K562 (cell line): ENCODE measurements at regions not wholly inside any gene's neighbourhood (a gene's known extent, or its start where the extent isn't known, plus 50 kb on each side); places are given as distances from the start of the nearest gene placed in this dataset.
A peak's percentile ranks its signal among the peaks of the same experiment; 100 is the strongest.

Experiments used
- ATAC-seq: fragments of 200-7000 bp; cut with Tn5 transposase; 3 replicates; pipeline ENCODE4 v1.9.1; 2020; ENCODE audit warnings: moderate library complexity
- BruUV-seq: library from RNA; stranded (reverse); fragments of 400-500 nt; replicated peaks from 2 replicates; lab custom pipeline; 2021; lab: Mats Ljungman, UMichigan
- CTCF ChIA-PET: fragments of 300-600 bp; formaldehyde crosslinking; extraction: SDS; loops from one replicate; lab custom pipeline; 2021; ENCODE audit warnings: low intra/inter-chr PET ratio; lab: Yijun Ruan, JAX
- POLR2A ChIA-PET: fragments of 300-600, 350-650 bp; sonication (Branson Sonifier 250); formaldehyde crosslinking; extraction: SDS; loops from one replicate; lab custom pipeline; 2021; ENCODE audit warnings: antibody characterized with exemption, inconsistent platforms; lab: Yijun Ruan, JAX
- DNase-seq, 4 experiments: peaks; one replicate each; pipeline versions ENCODE4 v3.0.0 to v3.0.0-alpha.2; 2011 to 2018; ENCODE audit warnings: low spot score in 3 of 4, mixed read lengths in 3 of 4; ENCODE audit errors: extremely low read depth in 1 of 4
- FAIRE-seq: peaks from 2 replicates; lab custom pipeline; 2011; peaks lifted over from hg19 to GRCh38; lab: Jason Lieb, UNC
- H2AFZ ChIP-seq: 2 replicates; pipeline ENCODE4 v1.6.0; 2011; ENCODE audit warnings: low read depth, low read length, control low read depth, inconsistent platforms
- H3K27ac ChIP-seq: fragments of 200-600 bp; 3 replicates; pipeline ENCODE4 v1.8.0; 2011; ENCODE audit warnings: low read depth, mild to moderate bottlenecking, control low read depth, inconsistent platforms, low read length, moderate library complexity, mixed read lengths; ENCODE audit errors: extremely low read depth
- H3K27me3 ChIP-seq, 2 experiments: fragments of 300-600 bp in 1 of 2; 2 replicates in 1 of 2; 3 replicates in 1 of 2; pipeline versions ENCODE4 v1.6.0 to v1.8.0; 2011; ENCODE audit warnings: inconsistent platforms in 2 of 2, low read length in 2 of 2, mild to moderate bottlenecking in 1 of 2, mixed read lengths in 1 of 2, moderate library complexity in 1 of 2; ENCODE audit not compliant: control insufficient read depth in 2 of 2, insufficient read depth in 2 of 2
- H3K36me3 ChIP-seq: fragments of 300-600 bp; 3 replicates; pipeline ENCODE4 v1.8.0; 2011; ENCODE audit warnings: mild to moderate bottlenecking, low read length, inconsistent platforms; ENCODE audit not compliant: control insufficient read depth, insufficient read depth
- H3K4me1 ChIP-seq, 2 experiments: fragments of 200-600 bp in 1 of 2; replicated peaks in 1 of 2; 2 replicates in 1 of 2; 3 replicates in 1 of 2; pipeline versions ENCODE4 v1.5.1 to v1.8.0; 2011; ENCODE audit warnings: inconsistent platforms in 2 of 2, low read length in 2 of 2, mild to moderate bottlenecking in 1 of 2, mixed read lengths in 1 of 2, moderate library complexity in 1 of 2; ENCODE audit not compliant: control insufficient read depth in 2 of 2, insufficient read depth in 2 of 2
- H3K4me2 ChIP-seq: 2 replicates; pipeline ENCODE4 v1.6.1; 2011; ENCODE audit warnings: low read length, control low read depth, inconsistent platforms, mixed read lengths; ENCODE audit not compliant: insufficient read depth
- H3K4me3 ChIP-seq: fragments of 200-600 bp; sonication (generic), shearing (Covaris generic); 2 replicates; pipeline ENCODE4 v1.5.1; 2016; ENCODE audit warnings: control low read depth, inconsistent platforms
- H3K79me2 ChIP-seq: fragments of 200-600 bp; 3 replicates; pipeline ENCODE4 v1.8.0; 2011; ENCODE audit warnings: low read length, inconsistent platforms; ENCODE audit not compliant: control insufficient read depth, insufficient read depth
- H3K9ac ChIP-seq, 2 experiments: 2 replicates each; pipeline versions ENCODE4 v1.6.0 to v1.6.1; 2011; ENCODE audit warnings: low read depth in 2 of 2, low read length in 2 of 2, control low read depth in 1 of 2, inconsistent platforms in 1 of 2, mild to moderate bottlenecking in 1 of 2, mixed read lengths in 1 of 2; ENCODE audit not compliant: insufficient read depth in 1 of 2
- H3K9me1 ChIP-seq: one replicate; pipeline ENCODE4 v1.6.0; 2011; ENCODE audit warnings: inconsistent platforms, mild to moderate bottlenecking, low read length, moderate library complexity; ENCODE audit not compliant: control insufficient read depth, insufficient read depth
- H3K9me3 ChIP-seq: replicated peaks from 2 replicates; pipeline ENCODE4 v1.5.1; 2011; ENCODE audit warnings: low read depth, low read length, inconsistent platforms; ENCODE audit not compliant: control insufficient read depth, insufficient read depth
- H4K20me1 ChIP-seq: replicated peaks from 2 replicates; pipeline ENCODE4 v1.6.1; 2011; ENCODE audit warnings: low read length, inconsistent platforms, mixed read lengths; ENCODE audit not compliant: control insufficient read depth, insufficient read depth
- MBD2 ChIP-seq: sonication (generic); IDR thresholded peaks from 2 replicates; pipeline ENCODE4 v1.6.1; 2016; ENCODE audit warnings: low read depth, borderline replicate concordance
- MTA3 ChIP-seq: fragments of 450-650 bp; formaldehyde crosslinking; IDR thresholded peaks from 2 replicates; pipeline ENCODE4 v1.6.1; 2017; ENCODE audit warnings: mild to moderate bottlenecking, borderline replicate concordance
- NCOR1 ChIP-seq: fragments of 450-650 bp; IDR thresholded peaks from 2 replicates; pipeline ENCODE4 v1.6.1; 2016; ENCODE audit warnings: mild to moderate bottlenecking, moderate library complexity
- PML ChIP-seq: IDR thresholded peaks from 2 replicates; pipeline ENCODE4 v1.6.1; 2012; ENCODE audit warnings: low read length, inconsistent platforms
- POLR2AphosphoS5 ChIP-seq: IDR thresholded peaks from 2 replicates; pipeline ENCODE4 v1.6.1; 2011; ENCODE audit warnings: mild to moderate bottlenecking, low read depth, low read length, moderate library complexity; ENCODE audit not compliant: control insufficient read depth, insufficient read depth
- TBP ChIP-seq: optimal IDR thresholded peaks from 2 replicates; pipeline ENCODE3; 2011; ENCODE audit warnings: low read depth, low read length, improper control_type of control experiment
- ZNF699 ChIP-seq: fragments of 250-450 bp; sonication (Bioruptor Pico); IDR thresholded peaks from 2 replicates; pipeline ENCODE4 v1.8.0; 2021; ENCODE audit warnings: mild to moderate bottlenecking, moderate library complexity; ENCODE audit not compliant: insufficient replicate concordance
- WGBS: fragments of 100-300 bp; shearing (Covaris generic); methylation state at CpG from one replicate; pipeline ENCODE4 v1.1.6; 2016; ENCODE audit warnings: low coverage, mixed read lengths; ENCODE audit not compliant: insufficient coverage; ENCODE audit errors: missing lambda C conversion rate; 5-methylcytosine and 5-hydroxymethylcytosine counted together
- in situ Hi-C: fragments of 300-500 bp; cut with MboI; formaldehyde crosslinking; loops from 4 replicates; pipeline ENCODE4 v1.15.0; 2018; ENCODE audit warnings: inconsistent platforms, mixed read lengths
- intact Hi-C: fragments of 100-400 bp; cut with micrococcal nuclease; formaldehyde crosslinking; loops from 2 replicates; pipeline ENCODE4 v1.14.2; 2022
- TF ChIP-seq, protein P1 (sequence below): sonication (generic); formaldehyde crosslinking; IDR thresholded peaks from 2 replicates; pipeline ENCODE4 v1.8.0; 2022; ENCODE audit warnings: mild to moderate bottlenecking, missing genetic modification reagents, borderline replicate concordance
- TF ChIP-seq, protein P2 (sequence below): fragments of 450-650 bp; IDR thresholded peaks from 2 replicates; pipeline ENCODE4 v1.7.0; 2016; ENCODE audit warnings: borderline replicate concordance

DNA sequence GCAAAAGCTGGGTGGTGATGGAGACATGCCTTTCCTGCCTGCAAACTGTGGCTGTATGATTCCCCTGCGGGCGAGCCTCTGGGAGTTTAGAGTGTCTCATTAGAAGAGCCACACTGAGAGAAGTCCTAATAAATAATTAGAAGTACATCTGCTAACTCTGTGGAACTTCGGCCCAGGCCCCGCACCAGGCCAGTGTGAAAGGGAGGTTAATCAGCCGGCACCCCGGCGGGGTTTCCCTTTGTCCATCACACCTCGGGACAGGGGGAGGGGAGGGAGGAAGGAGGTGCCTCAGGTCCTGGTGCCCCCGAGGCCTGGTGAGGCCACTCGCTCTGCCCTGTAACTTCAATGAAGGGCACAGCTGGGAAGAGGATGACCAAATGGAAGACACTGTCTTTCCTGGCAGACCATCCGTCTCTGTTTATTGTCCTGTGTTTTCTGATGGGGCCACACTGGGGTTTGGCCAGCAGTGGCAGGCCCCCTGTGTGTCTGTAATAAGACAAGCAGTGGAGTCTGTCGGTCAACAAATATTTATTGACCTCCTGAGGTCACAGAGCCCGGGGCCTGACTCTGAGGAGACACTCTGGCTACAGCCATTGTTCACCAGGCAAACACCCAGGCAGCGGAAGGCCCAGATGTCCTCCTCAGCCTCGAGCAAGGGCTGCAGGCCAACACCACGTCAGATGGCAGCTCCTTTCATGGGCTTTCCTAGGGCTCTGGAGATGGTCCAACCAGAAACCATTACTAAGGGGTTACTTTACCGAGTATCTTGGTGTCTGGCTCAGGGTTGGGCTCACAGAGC, 267.5 kb upstream of the RAB4A start:
- POLR2A ChIA-PET: interaction anchor here (0.6 to 0.8 kb wide), 2 partner anchors 8 to 1423 kb away, joined by 3 to 4 read pairs; partner anchors contain the start of gene PGBD5
- no TSS peak for BruUV-seq
- in situ Hi-C loops: no loop called here
- ATAC-seq (peak; percentile 13), DNase-seq (peak in 1 of 4 experiments; percentile 32), FAIRE-seq (no peak)
- H3K27me3 ChIP-seq: peaks cover 9 to 33% of the 10 kb centered on the region in 2 experiments; a peak in 3 of 5 replicates
- H4K20me1 ChIP-seq: no peaks in the 10 kb centered on the region
- intact Hi-C loops: no loop called here
- no peaks in the 10 kb centered on the region for H3K36me3 ChIP-seq
- 41% methylated on average over 17 of the region's 17 CpGs for WGBS
- H3K9ac ChIP-seq: no peak overlapping the region
- H3K4me2 ChIP-seq: peak overlapping the region; percentile 70; the same call in 1 of the 2 replicates
- TF ChIP-seq ZNF699 (no peak), TBP (peak; percentile 6)
- H3K27ac ChIP-seq: no peak overlapping the region
- no peaks in the 10 kb centered on the region for H3K9me1 ChIP-seq
- CTCF ChIA-PET: no interaction called here
- no peaks in the 10 kb centered on the region for H3K79me2 ChIP-seq
- H2AFZ ChIP-seq: peak overlapping the region; percentile 87
- peaks cover 7 to 25% of the 10 kb centered on the region in 2 experiments; a peak in 4 of 5 replicates for H3K4me1 ChIP-seq
- no peak overlapping the region for H3K4me3 ChIP-seq
- no peaks in the 10 kb centered on the region for H3K9me3 ChIP-seq

DNA sequence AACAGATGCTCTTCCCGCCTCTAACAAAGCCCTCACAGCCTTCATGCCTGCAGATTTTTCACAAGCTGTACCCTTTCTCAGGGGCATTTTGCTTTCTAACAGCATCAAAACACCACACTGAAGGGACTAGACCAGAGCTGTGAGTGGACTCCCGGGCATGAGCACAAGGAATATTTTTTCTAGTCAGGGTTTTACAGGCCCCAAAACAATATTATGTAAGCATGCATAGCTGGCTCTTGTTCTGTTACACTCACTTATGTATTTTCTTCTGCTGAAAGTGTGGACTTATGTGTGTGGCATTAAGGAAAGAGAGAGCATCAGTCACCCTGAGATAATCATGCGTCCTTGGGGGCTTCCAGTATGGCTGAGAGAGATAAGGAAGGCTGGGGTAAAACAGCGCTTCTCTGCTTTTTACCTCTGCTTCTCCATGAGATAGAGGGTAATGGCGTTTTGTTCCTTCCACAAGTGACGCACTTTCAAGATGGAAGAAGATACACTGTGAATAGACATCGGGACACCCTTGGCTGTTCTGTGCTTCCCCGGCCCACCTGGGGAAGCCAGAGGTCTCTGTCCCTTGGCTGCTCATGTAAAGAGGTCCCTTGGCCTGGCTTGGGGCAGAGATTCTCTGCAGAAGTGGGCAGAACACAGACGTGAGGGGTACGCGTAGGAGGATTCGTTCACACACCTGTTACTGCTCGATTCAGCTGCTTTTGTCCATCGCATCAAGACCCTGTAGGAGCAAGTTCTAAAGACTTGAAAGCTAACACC, 266.7 kb upstream of the RAB4A start:
- CTCF ChIA-PET: no interaction called here
- Histone ChIP-seq H2AFZ (peak overlapping the region; percentile 87), H3K27me3 (peaks cover 5 to 27% of the 10 kb centered on the region in 2 experiments; a peak in 3 of 5 replicates), H3K4me3 (no peak overlapping the region), H3K36me3 (no peaks in the 10 kb centered on the region), H4K20me1 (no peaks in the 10 kb centered on the region), H3K9me3 (no peaks in the 10 kb centered on the region), H3K4me2 (peak overlapping the region; percentile 70), H3K9ac (no peak overlapping the region), H3K27ac (no peak overlapping the region), H3K9me1 (no peaks in the 10 kb centered on the region), H3K79me2 (no peaks in the 10 kb centered on the region), H3K4me1 (peaks cover 7 to 25% of the 10 kb centered on the region in 2 experiments; a peak in 4 of 5 replicates)
- intact Hi-C loops (no loop called here), in situ Hi-C loops (no loop called here)
- 4% methylated on average over 14 of the region's 14 CpGs for WGBS
- ATAC-seq: peak; percentile 71
- POLR2A ChIA-PET: interaction anchor here (0.6 to 1.1 kb wide), 5 partner anchors 9 to 1422 kb away, joined by 3 to 4 read pairs (median 3); partner anchors contain the start of gene PGBD5
- BruUV-seq: no TSS peak
- peak; percentile 78 for FAIRE-seq
- peak; percentile 66 to 85 (median 74) for DNase-seq
- TF ChIP-seq PML (peak; percentile 80), NCOR1 (peak; percentile 82), POLR2AphosphoS5 (peak; percentile 83), MTA3 (no peak), MBD2 (peak; percentile 36; the same call in 1 of the 2 replicates)
- TF ChIP-seq, protein P1, sequence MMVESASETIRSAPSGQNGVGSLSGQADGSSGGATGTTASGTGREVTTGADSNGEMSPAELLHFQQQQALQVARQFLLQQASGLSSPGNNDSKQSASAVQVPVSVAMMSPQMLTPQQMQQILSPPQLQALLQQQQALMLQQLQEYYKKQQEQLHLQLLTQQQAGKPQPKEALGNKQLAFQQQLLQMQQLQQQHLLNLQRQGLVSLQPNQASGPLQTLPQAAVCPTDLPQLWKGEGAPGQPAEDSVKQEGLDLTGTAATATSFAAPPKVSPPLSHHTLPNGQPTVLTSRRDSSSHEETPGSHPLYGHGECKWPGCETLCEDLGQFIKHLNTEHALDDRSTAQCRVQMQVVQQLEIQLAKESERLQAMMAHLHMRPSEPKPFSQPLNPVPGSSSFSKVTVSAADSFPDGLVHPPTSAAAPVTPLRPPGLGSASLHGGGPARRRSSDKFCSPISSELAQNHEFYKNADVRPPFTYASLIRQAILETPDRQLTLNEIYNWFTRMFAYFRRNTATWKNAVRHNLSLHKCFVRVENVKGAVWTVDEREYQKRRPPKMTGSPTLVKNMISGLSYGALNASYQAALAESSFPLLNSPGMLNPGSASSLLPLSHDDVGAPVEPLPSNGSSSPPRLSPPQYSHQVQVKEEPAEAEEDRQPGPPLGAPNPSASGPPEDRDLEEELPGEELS: no peak
- TF ChIP-seq, protein P2, sequence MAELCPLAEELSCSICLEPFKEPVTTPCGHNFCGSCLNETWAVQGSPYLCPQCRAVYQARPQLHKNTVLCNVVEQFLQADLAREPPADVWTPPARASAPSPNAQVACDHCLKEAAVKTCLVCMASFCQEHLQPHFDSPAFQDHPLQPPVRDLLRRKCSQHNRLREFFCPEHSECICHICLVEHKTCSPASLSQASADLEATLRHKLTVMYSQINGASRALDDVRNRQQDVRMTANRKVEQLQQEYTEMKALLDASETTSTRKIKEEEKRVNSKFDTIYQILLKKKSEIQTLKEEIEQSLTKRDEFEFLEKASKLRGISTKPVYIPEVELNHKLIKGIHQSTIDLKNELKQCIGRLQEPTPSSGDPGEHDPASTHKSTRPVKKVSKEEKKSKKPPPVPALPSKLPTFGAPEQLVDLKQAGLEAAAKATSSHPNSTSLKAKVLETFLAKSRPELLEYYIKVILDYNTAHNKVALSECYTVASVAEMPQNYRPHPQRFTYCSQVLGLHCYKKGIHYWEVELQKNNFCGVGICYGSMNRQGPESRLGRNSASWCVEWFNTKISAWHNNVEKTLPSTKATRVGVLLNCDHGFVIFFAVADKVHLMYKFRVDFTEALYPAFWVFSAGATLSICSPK: no peak
